ENCODE measurements at regions not wholly inside any gene's neighbourhood (a gene's known extent, or its start where the extent isn't known, plus 50 kb on each side); places are given as distances from the start of the nearest gene placed in this dataset.

GRCh38 chr21:41566500-41567014 lies 58.6 kb upstream of the TMPRSS2 start:
- Mint-ChIP-seq H3K4me1 (no peaks in the 10 kb centered on the region), H3K27ac (no peak overlapping the region), H3K9me3 (peaks cover 5 to 6% of the 10 kb centered on the region in 2 donors), H3K4me3 (no peak overlapping the region), H3K36me3 (no peaks in the 10 kb centered on the region), H3K27me3 (peaks cover 37 to 43% of the 10 kb centered on the region in 2 donors)
- no peak for DNase-seq
- no peak for ATAC-seq (replicated peaks)

GRCh38 chr21:41565550-41565949 lies 57.6 kb upstream of the TMPRSS2 start:
- DNase-seq: no peak
- H3K9me3 Mint-ChIP-seq: no peaks in the 10 kb centered on the region
- no peak overlapping the region for H3K4me3 Mint-ChIP-seq
- H3K36me3 Mint-ChIP-seq: no peaks in the 10 kb centered on the region
- H3K27me3 Mint-ChIP-seq: peaks cover 41 to 52% of the 10 kb centered on the region in 2 donors
- H3K4me1 Mint-ChIP-seq: no peaks in the 10 kb centered on the region
- H3K27ac Mint-ChIP-seq: no peak overlapping the region
- no peak for ATAC-seq (replicated peaks)

GRCh38 chr21:41564871-41565274 lies 56.9 kb upstream of the TMPRSS2 start:
- H3K4me3 Mint-ChIP-seq: no peak overlapping the region
- H3K27me3 Mint-ChIP-seq: peaks cover 41 to 52% of the 10 kb centered on the region in 2 donors
- ATAC-seq (replicated peaks): no peak
- no peak overlapping the region for H3K27ac Mint-ChIP-seq
- H3K36me3 Mint-ChIP-seq: no peaks in the 10 kb centered on the region
- H3K9me3 Mint-ChIP-seq: no peaks in the 10 kb centered on the region
- no peaks in the 10 kb centered on the region for H3K4me1 Mint-ChIP-seq
- no peak for DNase-seq

- Mint-ChIP-seq H3K27me3 (peaks cover 40 to 41% of the 10 kb centered on the region in 2 donors), H3K36me3 (no peaks in the 10 kb centered on the region), H3K27ac (no peak overlapping the region), H3K4me1 (no peaks in the 10 kb centered on the region), H3K9me3 (no peaks in the 10 kb centered on the region), H3K4me3 (no peak overlapping the region)
- ATAC-seq (replicated peaks) (no peak), DNase-seq (no peak)
These were observed 54.4 kb upstream of the TMPRSS2 start for GRCh38 chr21:41562101-41563000.

GRCh38 chr21:41561701-41562100 lies 53.7 kb upstream of the TMPRSS2 start:
- Mint-ChIP-seq H3K4me1 (no peaks in the 10 kb centered on the region), H3K27me3 (peaks cover 42 to 44% of the 10 kb centered on the region in 2 donors), H3K4me3 (no peak overlapping the region), H3K27ac (no peak overlapping the region), H3K9me3 (no peaks in the 10 kb centered on the region), H3K36me3 (no peaks in the 10 kb centered on the region)
- DNase-seq: no peak
- no peak for ATAC-seq (replicated peaks)

- DNase-seq (no peak), ATAC-seq (replicated peaks) (no peak)
- Mint-ChIP-seq H3K36me3 (no peaks in the 10 kb centered on the region), H3K27me3 (peaks cover 44 to 52% of the 10 kb centered on the region in 2 donors), H3K4me3 (no peak overlapping the region), H3K9me3 (no peaks in the 10 kb centered on the region), H3K27ac (no peak overlapping the region), H3K4me1 (no peaks in the 10 kb centered on the region)
These were observed 52.8 kb upstream of the TMPRSS2 start for GRCh38 chr21:41560661-41561158.

- Mint-ChIP-seq H3K9me3 (no peaks in the 10 kb centered on the region), H3K4me3 (no peak overlapping the region), H3K4me1 (no peaks in the 10 kb centered on the region), H3K27ac (no peak overlapping the region), H3K36me3 (no peaks in the 10 kb centered on the region), H3K27me3 (peaks cover 40 to 50% of the 10 kb centered on the region in 2 donors)
- DNase-seq (no peak), ATAC-seq (replicated peaks) (peak in 1 of 2 donors; percentile 78)
These were observed 52.0 kb upstream of the TMPRSS2 start for GRCh38 chr21:41559658-41560631.

GRCh38 chr21:41558842-41559241 lies 50.9 kb upstream of the TMPRSS2 start:
- Mint-ChIP-seq H3K36me3 (no peaks in the 10 kb centered on the region), H3K4me1 (no peaks in the 10 kb centered on the region), H3K4me3 (no peak overlapping the region), H3K27ac (no peak overlapping the region), H3K27me3 (peaks cover 39 to 49% of the 10 kb centered on the region in 2 donors), H3K9me3 (no peaks in the 10 kb centered on the region)
- no peak for DNase-seq
- no peak for ATAC-seq (replicated peaks)

- H3K36me3 Mint-ChIP-seq: no peaks in the 10 kb centered on the region
- no peaks in the 10 kb centered on the region for H3K9me3 Mint-ChIP-seq
- peaks cover 33 to 42% of the 10 kb centered on the region in 2 donors for H3K27me3 Mint-ChIP-seq
- no peaks in the 10 kb centered on the region for H3K4me1 Mint-ChIP-seq
- H3K27ac Mint-ChIP-seq: no peak overlapping the region
- no peak overlapping the region for H3K4me3 Mint-ChIP-seq
- DNase-seq (no peak), ATAC-seq (replicated peaks) (no peak)
These were observed 49.9 kb upstream of the TMPRSS2 start for GRCh38 chr21:41557884-41558283.

Data from stimulated activated naive B cell treated with anti-CD40 and anti-IgM and Interleukin-4, amounts not matched to agents 10 μg/mL and 1 μg/mL and 100 μg/mL, for 72 hours (primary cell).